HG03520 (cell line): ENCODE measurements at regions not wholly inside any gene's neighbourhood (a gene's known extent, or its start where the extent isn't known, plus 50 kb on each side); places are given as distances from the start of the nearest gene placed in this dataset.
"Not testable (repeated sequence)": the region's sequence is repeated elsewhere in the genome, so short reads cannot be mapped to it uniquely, and the experiment has no call there.

Experiments used
- ATAC-seq: cut with Tn5 transposase; IDR thresholded peaks from one replicate; pipeline ENCODE4 v1.9.1; 2021; ENCODE audit warnings: mild to moderate bottlenecking, moderate library complexity; ENCODE audit not compliant: unreplicated experiment

DNA sequence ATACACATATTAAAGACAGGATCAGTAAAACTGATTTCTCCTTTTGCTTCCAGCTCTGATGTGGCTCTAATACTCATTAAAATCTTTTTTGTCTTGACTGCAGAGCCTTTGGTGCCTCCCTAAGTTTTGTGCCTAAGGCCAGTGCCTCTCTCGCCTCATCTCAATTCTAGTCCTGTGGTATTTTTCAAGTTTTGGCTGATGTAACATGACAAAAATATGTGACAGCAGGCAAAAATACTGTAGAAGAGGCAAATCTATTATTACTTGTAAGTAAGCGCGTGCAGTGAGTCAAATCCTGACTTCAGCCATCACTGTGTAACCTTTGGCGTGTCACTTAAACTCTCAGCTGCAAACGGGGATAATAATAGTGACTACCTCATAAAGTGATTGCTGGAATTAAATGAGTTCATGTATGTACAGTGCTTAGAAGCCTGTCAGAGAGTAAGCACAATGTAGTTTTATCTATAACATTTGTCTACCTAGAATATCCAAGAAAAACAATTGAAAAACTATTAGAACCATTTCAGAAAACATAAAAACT is 74.0 kb downstream of the MAB21L3 start:
- ATAC-seq, result no peak

DNA sequence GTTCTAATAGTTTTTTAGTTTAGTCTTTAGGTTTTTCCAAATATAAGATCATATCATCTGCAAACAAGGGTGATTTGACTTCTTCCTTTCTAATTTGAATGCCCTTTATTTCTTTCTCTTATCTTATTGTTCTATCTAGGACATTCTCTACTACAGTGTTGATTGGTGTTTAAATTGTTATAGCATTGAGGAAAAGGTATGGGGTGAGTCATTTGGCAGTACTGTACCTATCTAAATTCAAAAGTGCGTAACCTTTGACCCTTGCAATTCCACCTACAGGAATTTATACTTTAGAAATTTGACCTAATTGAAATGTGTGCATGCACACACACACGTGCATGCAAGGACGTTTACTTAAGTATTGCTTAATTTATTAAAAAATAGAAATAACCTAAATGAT is 78.3 kb downstream of the MAB21L3 start:
- no peak for ATAC-seq

GRCh38 chr1:116191294-116191693 is 80.1 kb downstream of the MAB21L3 start:
- ATAC-seq, result no peak

DNA sequence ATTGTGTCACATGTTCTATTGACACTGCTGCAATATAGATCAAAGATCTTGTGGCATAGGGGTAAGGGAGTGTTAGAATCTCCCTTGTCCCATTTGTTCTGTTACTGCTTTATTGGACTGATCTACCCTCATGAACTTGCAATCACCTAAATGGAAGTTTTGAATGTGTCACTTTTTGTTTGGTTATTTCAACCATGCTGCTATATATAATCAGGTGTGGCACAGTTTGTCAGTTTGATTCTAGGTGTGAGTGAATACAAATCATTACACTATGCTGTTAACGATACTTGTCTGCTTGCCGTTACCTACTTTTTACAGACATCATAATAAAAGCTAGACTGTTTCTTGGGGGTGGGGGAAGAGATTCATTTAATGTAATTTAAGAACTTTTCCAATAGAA is 82.6 kb downstream of the MAB21L3 start:
- ATAC-seq, result no peak

- no peak for ATAC-seq
Measured at GRCh38 chr1:116194568-116194967, 83.4 kb downstream of the MAB21L3 start.

GRCh38 chr1:116195077-116195868 is 84.1 kb downstream of the MAB21L3 start:
- no peak for ATAC-seq

DNA sequence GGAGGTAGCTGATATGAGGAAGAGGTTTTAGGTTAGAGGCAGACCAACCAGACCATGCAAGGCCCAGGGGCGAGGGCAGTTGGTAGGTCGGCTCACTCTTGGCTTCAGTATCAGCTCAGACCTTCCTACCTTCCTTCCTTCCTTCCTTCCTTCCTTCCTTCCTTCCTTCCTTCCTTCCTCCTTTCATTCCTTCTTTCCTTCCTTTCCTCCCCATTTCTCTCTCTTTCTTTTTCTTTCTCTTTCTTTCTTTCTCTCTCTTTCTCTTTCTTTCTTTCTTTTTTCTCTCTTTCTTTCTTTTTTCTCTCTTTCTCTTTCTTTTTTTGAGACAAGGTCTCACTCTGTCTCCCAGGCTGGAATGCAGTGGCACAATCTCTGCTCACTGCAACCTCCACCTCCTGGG is 89.1 kb downstream of the MAB21L3 start:
- ATAC-seq, result not testable (repeated sequence)

GRCh38 chr1:116201911-116202310 is 90.7 kb downstream of the MAB21L3 start:
- ATAC-seq, result no peak

DNA sequence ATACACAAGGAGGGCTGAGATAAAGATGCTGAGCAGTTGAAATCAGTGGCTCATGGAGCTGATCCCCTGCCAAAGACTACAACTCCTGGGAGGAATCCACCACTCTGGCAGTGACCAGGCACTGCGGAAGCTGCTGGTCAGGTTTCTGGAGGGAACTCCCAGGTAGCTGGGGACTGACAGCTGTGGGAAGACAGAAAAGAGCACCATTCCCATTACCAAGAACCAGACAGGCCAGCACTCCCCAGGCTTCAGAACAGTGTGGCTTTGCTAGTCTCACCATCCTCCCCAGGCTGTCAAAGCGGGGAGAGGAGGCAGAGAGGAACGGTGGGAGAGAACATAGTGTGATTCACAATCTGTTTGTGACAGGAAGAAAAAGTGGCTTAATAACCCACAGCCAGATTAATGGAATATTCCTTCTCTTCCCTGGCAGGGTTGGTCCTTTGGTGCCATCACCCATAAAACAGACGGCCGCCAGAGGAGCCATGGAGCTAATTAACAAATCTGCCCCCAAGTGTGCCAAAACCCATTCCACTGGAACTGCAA is 92.1 kb downstream of the MAB21L3 start:
- ATAC-seq, result no peak

- ATAC-seq, result no peak
Measured at GRCh38 chr1:116203920-116204319, 92.7 kb downstream of the MAB21L3 start.

DNA sequence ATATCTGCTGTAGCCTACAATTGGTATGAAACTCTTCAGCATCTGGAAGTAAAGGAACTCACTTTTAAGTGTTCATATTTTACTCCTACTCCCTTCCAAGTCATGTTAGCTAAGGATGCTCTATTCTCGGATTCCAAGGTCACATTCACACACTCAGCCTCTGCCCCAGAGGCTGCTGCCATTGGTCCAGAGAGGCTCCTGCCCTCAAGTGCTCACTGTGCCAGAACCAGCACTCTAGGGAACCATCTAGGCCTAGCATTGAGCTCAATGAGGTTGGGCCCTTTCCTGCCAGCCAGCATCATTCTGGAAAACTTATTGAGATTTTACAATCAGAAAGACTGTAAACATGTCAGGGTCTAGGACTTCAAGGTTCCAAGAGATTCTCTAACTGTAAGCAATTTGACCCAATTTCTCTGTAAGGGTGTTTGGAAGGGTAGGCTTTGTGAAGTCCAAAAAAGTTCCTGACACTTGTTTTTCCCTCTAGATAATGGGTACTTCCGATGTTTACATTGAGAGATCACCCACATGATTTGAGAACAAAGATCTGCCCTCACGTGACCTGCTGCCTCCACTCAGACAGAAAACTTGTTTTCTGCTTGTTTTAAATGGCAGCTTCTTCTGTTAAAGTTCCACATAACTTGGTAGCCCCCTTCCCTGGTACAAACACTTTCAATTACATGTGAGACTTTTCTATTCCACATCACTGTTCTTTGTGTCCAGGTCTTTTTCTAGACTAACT is 94.9 kb downstream of the MAB21L3 start:
- ATAC-seq, result no peak

GRCh38 chr1:116207126-116207735 is 96.0 kb downstream of the MAB21L3 start:
- ATAC-seq, result no peak

- ATAC-seq, result no peak
Measured at GRCh38 chr1:116208136-116208535, 96.9 kb downstream of the MAB21L3 start.

- no peak for ATAC-seq
Measured at GRCh38 chr1:116211294-116211693, 100.1 kb downstream of the MAB21L3 start.

GRCh38 chr1:116218922-116219321 is 107.7 kb downstream of the MAB21L3 start:
- no peak for ATAC-seq

DNA sequence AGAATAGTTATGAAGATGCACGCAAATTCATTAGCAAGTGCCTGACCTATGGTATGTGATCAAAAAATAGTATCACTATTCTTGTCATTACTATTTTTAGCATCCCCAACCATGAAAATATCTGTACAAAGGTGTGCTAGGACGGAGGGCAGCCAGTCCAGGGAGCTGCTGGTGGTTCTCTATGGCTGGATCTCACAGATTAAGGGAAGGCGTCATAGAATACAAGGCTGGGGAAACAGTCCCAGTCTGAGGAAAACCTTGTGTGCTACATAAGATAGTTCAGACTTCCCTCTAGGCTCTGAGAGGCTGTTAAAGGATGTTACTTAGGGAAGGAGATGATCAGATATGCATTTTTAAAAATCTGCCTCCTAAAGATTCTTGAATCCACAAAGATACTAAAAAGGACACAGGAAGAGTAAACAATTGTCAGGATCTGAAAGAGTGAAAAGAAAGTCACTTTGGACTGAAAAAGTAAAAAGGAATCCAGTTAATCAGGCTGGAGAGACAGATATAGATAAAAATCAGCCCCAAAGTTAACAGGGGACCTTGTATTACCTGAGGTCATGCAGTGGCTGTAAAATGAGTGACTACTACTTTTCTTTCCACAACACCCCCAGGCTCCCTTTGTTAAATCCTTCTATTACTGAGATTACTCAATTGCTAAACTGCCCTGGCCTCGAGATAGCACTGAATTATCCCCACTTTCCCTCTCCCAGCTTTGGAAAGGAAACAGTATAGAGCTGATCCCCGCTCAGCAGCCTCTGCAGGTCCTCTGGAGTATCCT is 108.6 kb downstream of the MAB21L3 start:
- no peak for ATAC-seq

- ATAC-seq, result no peak
Measured at GRCh38 chr1:116224111-116224510, 112.9 kb downstream of the MAB21L3 start.

DNA sequence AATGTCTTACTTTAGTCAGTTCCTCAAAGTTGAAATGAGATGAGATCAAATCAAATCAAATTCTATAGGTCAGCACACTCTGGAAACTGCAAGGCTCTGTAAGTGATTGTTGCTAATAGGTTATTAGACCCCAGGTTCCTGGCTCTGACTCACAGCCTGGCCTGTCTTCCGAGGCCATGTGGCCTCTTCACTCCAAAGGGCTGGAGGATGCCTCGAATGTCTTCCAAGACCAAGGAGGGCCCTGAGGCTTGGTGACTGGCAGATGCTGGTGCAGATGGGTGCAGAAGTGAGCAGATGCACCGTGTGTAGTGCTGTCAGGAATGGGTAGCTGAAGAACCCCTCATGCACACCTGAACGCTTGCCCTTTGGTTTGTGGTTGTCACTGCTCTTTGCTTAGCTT is 113.4 kb downstream of the MAB21L3 start:
- no peak for ATAC-seq

DNA sequence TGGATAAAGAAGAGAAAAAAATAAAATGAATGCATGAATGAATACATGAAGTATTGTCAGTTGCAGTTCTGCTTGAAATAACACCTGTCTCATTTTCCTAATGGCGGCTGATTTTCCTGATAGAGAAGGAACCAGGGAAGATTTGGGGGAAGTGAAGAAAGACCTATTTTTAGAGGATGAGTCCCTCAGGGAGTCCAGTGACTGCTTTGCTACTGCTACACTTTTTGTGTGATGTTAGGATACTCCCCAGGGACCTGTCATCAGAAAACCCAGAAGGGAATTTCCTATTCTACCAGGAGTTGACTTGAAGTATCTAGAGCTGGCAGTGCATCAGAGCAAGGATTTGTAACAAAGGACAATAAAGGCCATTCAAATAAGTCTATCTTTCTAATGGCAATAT is 114.8 kb downstream of the MAB21L3 start:
- ATAC-seq, result no peak

DNA sequence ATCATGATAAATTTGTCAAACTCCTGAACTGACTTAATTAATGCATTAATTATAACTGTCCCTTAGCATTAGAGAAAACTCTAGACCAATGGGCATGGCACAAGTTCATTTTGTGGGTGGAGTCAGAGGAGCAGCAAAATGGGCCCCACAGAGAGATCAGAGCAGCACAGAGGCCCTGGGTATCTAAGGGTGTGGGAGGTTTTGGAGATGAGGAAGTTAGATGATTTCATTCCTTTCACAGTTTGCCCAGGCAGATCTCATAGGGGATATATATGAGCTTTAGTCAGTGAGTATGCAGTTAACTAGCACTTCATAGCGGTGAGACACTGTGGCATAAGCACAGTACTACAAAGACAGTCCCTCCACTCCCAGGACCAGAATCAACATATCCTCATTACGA is 117.3 kb downstream of the MAB21L3 start:
- ATAC-seq, result no peak

DNA sequence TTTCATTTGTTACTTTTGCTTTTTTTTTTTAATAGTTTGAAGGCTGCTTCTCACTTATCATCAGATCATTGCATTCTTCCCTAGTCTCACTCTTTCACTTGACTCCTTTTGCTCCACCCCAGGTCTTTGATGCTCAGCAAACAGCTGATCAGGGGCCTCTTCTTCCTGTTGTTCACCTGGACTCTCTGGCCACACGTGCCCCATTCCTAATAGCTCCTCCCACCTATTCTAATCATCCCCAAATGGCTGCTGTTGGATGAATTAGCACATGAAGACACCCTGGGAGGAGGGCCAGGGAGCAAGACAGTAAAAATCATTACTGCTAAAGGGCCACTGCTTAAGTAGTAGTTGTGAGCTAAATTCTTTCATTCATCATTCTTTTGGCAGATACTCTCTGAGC is 119.5 kb downstream of the MAB21L3 start:
- no peak for ATAC-seq
